Panc1 (cell line): ENCODE measurements at regions not wholly inside any gene's neighbourhood (a gene's known extent, or its start where the extent isn't known, plus 50 kb on each side); places are given as distances from the start of the nearest gene placed in this dataset.

Experiments used
- ATAC-seq: fragments of 200-7000 bp; cut with Tn5 transposase; 2 replicates; pipeline ENCODE4 v1.9.1; 2020; ENCODE audit warnings: mild to moderate bottlenecking, moderate library complexity
- BruUV-seq: library from RNA; stranded (reverse); fragments of 400-500 nt; replicated peaks from 2 replicates; lab custom pipeline; 2021; lab: Mats Ljungman, UMichigan
- CTCF ChIA-PET: fragments of 300-600 bp; sonication (Branson Sonifier 250); formaldehyde crosslinking; loops from one replicate; lab custom pipeline; 2022; ENCODE audit warnings: antibody characterized with exemption; lab: Charles Lee
- POLR2A ChIA-PET: fragments of 300-600 bp; sonication (Branson Sonifier 250); formaldehyde crosslinking; loops from one replicate; lab custom pipeline; 2022; ENCODE audit warnings: antibody characterized with exemption; lab: Charles Lee
- DNase-seq: peaks from one replicate; pipeline ENCODE4 v3.0.0-alpha.2; 2010; ENCODE audit warnings: low read depth, low spot score
- H3K27ac ChIP-seq: 2 replicates; pipeline ENCODE4 v1.5.1; 2011; ENCODE audit warnings: mild to moderate bottlenecking, low read length, inconsistent platforms
- H3K27me3 ChIP-seq: fragments of 200-500 bp; sonication (Bioruptor generic); 2 replicates; pipeline ENCODE4 v1.6.0; 2014; ENCODE audit warnings: low read length, inconsistent platforms; ENCODE audit not compliant: control insufficient read depth, insufficient read depth
- H3K36me3 ChIP-seq: fragments of 200-500 bp; sonication (Bioruptor generic); 2 replicates; pipeline ENCODE4 v1.5.1; 2014; ENCODE audit warnings: inconsistent platforms, mild to moderate bottlenecking, low read length, moderate library complexity; ENCODE audit not compliant: control insufficient read depth, insufficient read depth
- H3K4me1 ChIP-seq: 2 replicates; pipeline ENCODE4 v1.5.1; 2011; ENCODE audit warnings: inconsistent platforms, mild to moderate bottlenecking, low read length, moderate library complexity; ENCODE audit not compliant: control insufficient read depth, insufficient read depth
- H3K4me3 ChIP-seq, 2 experiments: 2 replicates each; pipeline ENCODE4 v1.5.1; 2011 to 2012; ENCODE audit warnings: low read depth in 2 of 2, low read length in 2 of 2, mild to moderate bottlenecking in 2 of 2, inconsistent platforms in 1 of 2, moderate library complexity in 1 of 2
- H3K9me3 ChIP-seq: fragments of 200-500 bp; sonication (Bioruptor generic); 2 replicates; pipeline ENCODE4 v1.5.1; 2014; ENCODE audit warnings: low read depth, mild to moderate bottlenecking, inconsistent platforms, low read length, moderate library complexity; ENCODE audit not compliant: control insufficient read depth, insufficient read depth
- POLR2AphosphoS5 ChIP-seq: IDR thresholded peaks from 2 replicates; pipeline ENCODE4 v1.6.1; 2012; ENCODE audit warnings: mild to moderate bottlenecking, low read depth, low read length, moderate library complexity
- SIN3A ChIP-seq: IDR thresholded peaks from 2 replicates; pipeline ENCODE4 v1.6.1; 2012; ENCODE audit warnings: low read depth, mild to moderate bottlenecking, low read length, moderate library complexity, borderline replicate concordance; ENCODE audit not compliant: insufficient read depth
- TCF7L2 ChIP-seq: IDR thresholded peaks from 2 replicates; pipeline ENCODE4 v1.6.1; 2011; ENCODE audit warnings: mild to moderate bottlenecking, low read depth, low read length, inconsistent platforms
- in situ Hi-C: cut with HindIII; loops from 2 replicates; pipeline ENCODE4 v1.10.0; 2016; ENCODE audit warnings: low sequenced_read_pairs, low pct_unique_long_range_greater_than_20kb
- intact Hi-C: fragments of 100-400 bp; cut with micrococcal nuclease; formaldehyde crosslinking; loops from one replicate; pipeline ENCODE4 v1.10.0; 2022; ENCODE audit not compliant: unreplicated experiment
- TF ChIP-seq, protein P1 (sequence below): fragments of 450-650 bp; IDR thresholded peaks from 2 replicates; pipeline ENCODE4 v1.5.1; 2017; ENCODE audit warnings: mild to moderate bottlenecking
- TF ChIP-seq, protein P2 (sequence below), 2 experiments: IDR thresholded peaks; 2 replicates each; pipeline ENCODE4 v1.6.1; 2011 to 2012; ENCODE audit warnings: low read depth in 2 of 2, control low read depth in 1 of 2, low read length in 1 of 2, mild to moderate bottlenecking in 1 of 2, moderate library complexity in 1 of 2; ENCODE audit not compliant: insufficient read depth in 1 of 2

DNA sequence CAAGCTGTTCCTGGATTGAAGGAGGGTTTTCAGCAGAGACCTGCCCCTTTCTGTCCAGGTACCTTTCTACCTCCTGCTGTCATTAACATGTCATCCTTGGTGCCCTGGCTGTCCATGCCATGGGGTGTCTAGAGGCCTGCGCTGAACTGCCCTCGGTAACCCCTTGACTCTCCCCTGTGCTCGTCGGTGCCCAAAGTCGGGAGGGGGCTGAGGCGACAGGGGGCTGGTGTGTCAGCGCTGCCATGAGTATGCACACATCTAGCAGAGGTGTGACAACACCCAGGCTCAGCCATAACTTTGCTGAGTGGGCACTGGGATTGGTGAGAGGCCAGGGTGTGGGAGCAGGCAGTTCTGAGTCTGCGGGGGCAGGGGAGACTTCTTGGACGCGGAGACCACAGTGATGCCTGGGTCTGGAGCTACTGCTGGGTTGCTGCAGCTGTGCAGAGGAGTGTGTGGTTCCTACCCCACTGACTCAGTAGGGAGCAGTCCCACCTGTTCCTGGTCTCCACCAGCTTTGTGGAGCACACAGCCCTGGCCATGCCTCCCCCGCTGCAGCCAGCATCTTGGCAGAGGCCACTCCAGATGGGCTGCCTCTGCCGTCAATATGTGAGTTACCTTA lies 376.2 kb upstream of the SEMA3C start:
- Histone ChIP-seq H3K27ac (peak overlapping the region; percentile 98; the same call in 1 of the 2 replicates), H3K4me3 (no peak overlapping the region), H3K27me3 (no peaks in the 10 kb centered on the region), H3K4me1 (peaks cover 15% of the 10 kb centered on the region), H3K36me3 (no peaks in the 10 kb centered on the region), H3K9me3 (peaks cover 11% of the 10 kb centered on the region; the same call in 1 of the 2 replicates)
- TF ChIP-seq, protein P1, sequence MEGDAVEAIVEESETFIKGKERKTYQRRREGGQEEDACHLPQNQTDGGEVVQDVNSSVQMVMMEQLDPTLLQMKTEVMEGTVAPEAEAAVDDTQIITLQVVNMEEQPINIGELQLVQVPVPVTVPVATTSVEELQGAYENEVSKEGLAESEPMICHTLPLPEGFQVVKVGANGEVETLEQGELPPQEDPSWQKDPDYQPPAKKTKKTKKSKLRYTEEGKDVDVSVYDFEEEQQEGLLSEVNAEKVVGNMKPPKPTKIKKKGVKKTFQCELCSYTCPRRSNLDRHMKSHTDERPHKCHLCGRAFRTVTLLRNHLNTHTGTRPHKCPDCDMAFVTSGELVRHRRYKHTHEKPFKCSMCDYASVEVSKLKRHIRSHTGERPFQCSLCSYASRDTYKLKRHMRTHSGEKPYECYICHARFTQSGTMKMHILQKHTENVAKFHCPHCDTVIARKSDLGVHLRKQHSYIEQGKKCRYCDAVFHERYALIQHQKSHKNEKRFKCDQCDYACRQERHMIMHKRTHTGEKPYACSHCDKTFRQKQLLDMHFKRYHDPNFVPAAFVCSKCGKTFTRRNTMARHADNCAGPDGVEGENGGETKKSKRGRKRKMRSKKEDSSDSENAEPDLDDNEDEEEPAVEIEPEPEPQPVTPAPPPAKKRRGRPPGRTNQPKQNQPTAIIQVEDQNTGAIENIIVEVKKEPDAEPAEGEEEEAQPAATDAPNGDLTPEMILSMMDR: no peak
- TF ChIP-seq TCF7L2 (no peak), SIN3A (no peak), POLR2AphosphoS5 (no peak)
- TF ChIP-seq, protein P2, sequence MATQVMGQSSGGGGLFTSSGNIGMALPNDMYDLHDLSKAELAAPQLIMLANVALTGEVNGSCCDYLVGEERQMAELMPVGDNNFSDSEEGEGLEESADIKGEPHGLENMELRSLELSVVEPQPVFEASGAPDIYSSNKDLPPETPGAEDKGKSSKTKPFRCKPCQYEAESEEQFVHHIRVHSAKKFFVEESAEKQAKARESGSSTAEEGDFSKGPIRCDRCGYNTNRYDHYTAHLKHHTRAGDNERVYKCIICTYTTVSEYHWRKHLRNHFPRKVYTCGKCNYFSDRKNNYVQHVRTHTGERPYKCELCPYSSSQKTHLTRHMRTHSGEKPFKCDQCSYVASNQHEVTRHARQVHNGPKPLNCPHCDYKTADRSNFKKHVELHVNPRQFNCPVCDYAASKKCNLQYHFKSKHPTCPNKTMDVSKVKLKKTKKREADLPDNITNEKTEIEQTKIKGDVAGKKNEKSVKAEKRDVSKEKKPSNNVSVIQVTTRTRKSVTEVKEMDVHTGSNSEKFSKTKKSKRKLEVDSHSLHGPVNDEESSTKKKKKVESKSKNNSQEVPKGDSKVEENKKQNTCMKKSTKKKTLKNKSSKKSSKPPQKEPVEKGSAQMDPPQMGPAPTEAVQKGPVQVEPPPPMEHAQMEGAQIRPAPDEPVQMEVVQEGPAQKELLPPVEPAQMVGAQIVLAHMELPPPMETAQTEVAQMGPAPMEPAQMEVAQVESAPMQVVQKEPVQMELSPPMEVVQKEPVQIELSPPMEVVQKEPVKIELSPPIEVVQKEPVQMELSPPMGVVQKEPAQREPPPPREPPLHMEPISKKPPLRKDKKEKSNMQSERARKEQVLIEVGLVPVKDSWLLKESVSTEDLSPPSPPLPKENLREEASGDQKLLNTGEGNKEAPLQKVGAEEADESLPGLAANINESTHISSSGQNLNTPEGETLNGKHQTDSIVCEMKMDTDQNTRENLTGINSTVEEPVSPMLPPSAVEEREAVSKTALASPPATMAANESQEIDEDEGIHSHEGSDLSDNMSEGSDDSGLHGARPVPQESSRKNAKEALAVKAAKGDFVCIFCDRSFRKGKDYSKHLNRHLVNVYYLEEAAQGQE (IDR thresholded peaks at IDR 0.05; ENCODE audit: insufficient read depth in 1 of 2, low read depth in 2 of 2, low read length in 1 of 2): no peak
- ChIA-PET POLR2A (no interaction called here), CTCF (no interaction called here)
- no peak for ATAC-seq
- intact Hi-C loops (loop anchor here (10.0 kb wide), 1 partner anchor 370 kb away; no protein-coding TSS in a partner anchor), in situ Hi-C loops (no loop called here)
- BruUV-seq: no TSS peak
- DNase-seq: no peak

DNA sequence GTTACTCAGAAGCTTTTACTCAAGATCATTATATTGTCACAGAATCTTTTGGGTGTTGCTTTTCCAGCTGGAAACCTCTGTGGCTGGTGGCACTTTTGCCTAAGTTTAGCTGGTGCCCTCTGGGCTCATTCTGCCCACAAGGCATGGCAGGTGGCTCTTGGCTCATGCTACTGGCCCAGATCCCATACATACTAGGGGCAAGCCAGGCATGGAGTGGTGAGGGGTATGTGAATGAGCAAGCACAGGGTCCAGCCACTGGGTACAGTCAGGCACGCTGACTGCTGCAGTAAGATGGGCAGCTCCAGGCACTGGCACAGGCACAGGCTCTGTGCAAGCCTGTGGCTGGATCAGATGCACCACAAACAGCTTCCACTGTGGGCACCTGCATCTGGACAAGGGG lies 375.0 kb upstream of the SEMA3C start:
- in situ Hi-C loops: no loop called here

More for the DNA sequence above, 375.0 kb upstream of the SEMA3C start:
- ChIA-PET POLR2A (no interaction called here), CTCF (no interaction called here)
- Histone ChIP-seq H3K9me3 (peaks cover 11% of the 10 kb centered on the region; the same call in 1 of the 2 replicates), H3K27me3 (no peaks in the 10 kb centered on the region), H3K27ac (peak overlapping the region; percentile 15; the same call in 1 of the 2 replicates), H3K4me1 (peaks cover 3% of the 10 kb centered on the region), H3K36me3 (no peaks in the 10 kb centered on the region), H3K4me3 (no peak overlapping the region)
- no peak; the same call in 1 of the 2 replicates for ATAC-seq
- TF ChIP-seq POLR2AphosphoS5 (no peak), TCF7L2 (no peak), SIN3A (no peak)
- TF ChIP-seq, protein P1: no peak
- TF ChIP-seq, protein P2 (IDR thresholded peaks at IDR 0.05; ENCODE audit: insufficient read depth in 1 of 2, low read depth in 2 of 2, low read length in 1 of 2): no peak
- DNase-seq: no peak
- intact Hi-C loops: loop anchor here (10.0 kb wide), 1 partner anchor 369 kb away; no protein-coding TSS in a partner anchor
- BruUV-seq: no TSS peak
